Liver (tissue), 8 donors: ENCODE measurements at regions not wholly inside any gene's neighbourhood (a gene's known extent, or its start where the extent isn't known, plus 50 kb on each side); places are given as distances from the start of the nearest gene placed in this dataset.

ENCODE experiments used
- DNase-seq: peaks from one replicate; pipeline ENCODE4 v3.0.0-alpha.2; 2017; ENCODE audit warnings: low spot score
- H3K27ac ChIP-seq, 2 donors: one replicate each; pipeline ENCODE4 v1.7.0; 2013; ENCODE audit warnings: inconsistent platforms in 2 of 2, low read length in 2 of 2, control low read depth in 1 of 2, low read depth in 1 of 2, mild to moderate bottlenecking in 1 of 2
- H3K27me3 ChIP-seq, 4 donors: one replicate each; pipeline versions ENCODE4 v1.6.1 to v1.7.0; 2013; ENCODE audit warnings: low read length in 3 of 4, inconsistent platforms in 1 of 4, mild to moderate bottlenecking in 1 of 4, moderate library complexity in 1 of 4; ENCODE audit not compliant: control insufficient read depth in 4 of 4, insufficient read depth in 4 of 4
- H3K36me3 ChIP-seq, 4 donors: one replicate each; pipeline versions ENCODE4 v1.6.1 to v1.7.0; 2013; ENCODE audit warnings: low read length in 3 of 4, mild to moderate bottlenecking in 3 of 4, low read depth in 1 of 4, moderate library complexity in 1 of 4; ENCODE audit not compliant: control insufficient read depth in 4 of 4, insufficient read depth in 3 of 4
- H3K4me1 ChIP-seq, 4 donors: one replicate each; pipeline versions ENCODE4 v1.6.1 to v1.7.0; 2013; ENCODE audit warnings: low read length in 3 of 4, mild to moderate bottlenecking in 3 of 4, moderate library complexity in 1 of 4; ENCODE audit not compliant: control insufficient read depth in 4 of 4, insufficient read depth in 4 of 4
- H3K4me3 ChIP-seq, 3 donors: one replicate each; pipeline versions ENCODE4 v1.6.1 to v1.7.0; 2013; ENCODE audit warnings: low read length in 3 of 3, control low read depth in 1 of 3, low read depth in 1 of 3, mild to moderate bottlenecking in 1 of 3
- H3K9ac ChIP-seq, 2 donors: one replicate each; pipeline ENCODE4 v1.7.0; 2013; ENCODE audit warnings: low read length in 2 of 2, mild to moderate bottlenecking in 2 of 2, moderate library complexity in 2 of 2, control low read depth in 1 of 2, low read depth in 1 of 2
- H3K9me3 ChIP-seq, 4 donors: one replicate each; pipeline versions ENCODE4 v1.6.1 to v1.7.0; 2013; ENCODE audit warnings: low read length in 3 of 4; ENCODE audit not compliant: control insufficient read depth in 4 of 4
- ATF3 ChIP-seq: IDR thresholded peaks from 2 replicates; pipeline ENCODE4 v1.6.1; 2016; ENCODE audit warnings: antibody characterized with exemption
- CTCF ChIP-seq: fragments of 150-350 bp; IDR thresholded peaks from 2 replicates; pipeline ENCODE4 v1.5.1; 2017; ENCODE audit warnings: improper control_type of control experiment, low read depth, low read length; ENCODE audit not compliant: missing input control
- EGR1 ChIP-seq, 2 donors: IDR thresholded peaks; 2 replicates each; pipeline ENCODE4 v1.6.1; 2016 to 2018; ENCODE audit warnings: antibody characterized with exemption in 2 of 2, low read depth in 2 of 2
- FOXA1 ChIP-seq: IDR thresholded peaks from 2 replicates; pipeline ENCODE4 v1.6.1; 2016; ENCODE audit warnings: antibody characterized with exemption
- FOXA2 ChIP-seq: IDR thresholded peaks from 2 replicates; pipeline ENCODE4 v1.6.1; 2016; ENCODE audit warnings: antibody characterized with exemption
- GABPA ChIP-seq, 2 donors: IDR thresholded peaks in 1 of 2; conservative IDR thresholded peaks in 1 of 2; 2 replicates each; pipeline ENCODE4 v1.6.1; 2016; ENCODE audit warnings: antibody characterized with exemption in 2 of 2, mild to moderate bottlenecking in 1 of 2, moderate library complexity in 1 of 2
- HNF4A ChIP-seq, 2 donors: conservative IDR thresholded peaks; 2 replicates each; pipeline ENCODE4 v1.6.1; 2016; ENCODE audit warnings: antibody characterized with exemption in 2 of 2, mild to moderate bottlenecking in 2 of 2
- HNF4G ChIP-seq: IDR thresholded peaks from 2 replicates; pipeline ENCODE4 v1.6.1; 2016; ENCODE audit warnings: antibody characterized with exemption
- JUND ChIP-seq, 2 donors: IDR thresholded peaks; 2 replicates each; pipeline ENCODE4 v1.6.1; 2016; ENCODE audit warnings: antibody characterized with exemption in 2 of 2
- MAX ChIP-seq: IDR thresholded peaks from 2 replicates; pipeline ENCODE4 v1.6.1; 2016; ENCODE audit warnings: antibody characterized with exemption
- NR2F2 ChIP-seq: IDR thresholded peaks from 2 replicates; pipeline ENCODE4 v1.6.1; 2016; ENCODE audit warnings: antibody characterized with exemption
- RAD21 ChIP-seq, 2 donors: IDR thresholded peaks; 2 replicates each; pipeline ENCODE4 v1.6.1; 2016; ENCODE audit warnings: antibody characterized with exemption in 2 of 2, mild to moderate bottlenecking in 2 of 2
- REST ChIP-seq: IDR thresholded peaks from 2 replicates; pipeline ENCODE4 v1.6.1; 2016; ENCODE audit warnings: antibody characterized with exemption, mild to moderate bottlenecking
- RXRA ChIP-seq, 2 donors: IDR thresholded peaks; 2 replicates each; pipeline ENCODE4 v1.6.1; 2017 to 2018; ENCODE audit warnings: antibody characterized with exemption in 2 of 2, mild to moderate bottlenecking in 1 of 2
- SP1 ChIP-seq: IDR thresholded peaks from 2 replicates; pipeline ENCODE4 v1.6.1; 2018; ENCODE audit warnings: antibody characterized with exemption, mild to moderate bottlenecking
- TAF1 ChIP-seq: conservative IDR thresholded peaks from 2 replicates; pipeline ENCODE4 v1.6.1; 2016; ENCODE audit warnings: antibody characterized with exemption, mild to moderate bottlenecking
- YY1 ChIP-seq: IDR thresholded peaks from 2 replicates; pipeline ENCODE4 v1.6.1; 2016; ENCODE audit warnings: antibody characterized with exemption, mild to moderate bottlenecking
- ZBTB33 ChIP-seq: IDR thresholded peaks from 2 replicates; pipeline ENCODE4 v1.6.1; 2016; ENCODE audit warnings: antibody characterized with exemption
- WGBS: extraction: QIAGEN DNeasy Blood & Tissue Kit; methylation state at CpG from one replicate; pipeline ENCODE4 v1.1.7; 2013; 5-methylcytosine and 5-hydroxymethylcytosine counted together
- donor health status: healthy.
- donor health status: healthy.
- donor health status: healthy.
- donor health status: healthy.
- donor health status: healthy.

GRCh38 chr9:99682870-99683269 is 138.8 kb upstream of the NR4A3 start:
- Histone ChIP-seq H3K9me3 (no peaks in the 10 kb centered on the region), H3K4me1 (peaks cover 0 to 3% (median 1%) of the 10 kb centered on the region in 4 donors), H3K9ac (no peak overlapping the region), H3K27me3 (no peaks in the 10 kb centered on the region), H3K27ac (no peak overlapping the region), H3K36me3 (no peaks in the 10 kb centered on the region), H3K4me3 (no peak overlapping the region)
- WGBS, result 77% methylated on average over 2 of the region's 2 CpGs
- TF ChIP-seq ATF3, result no peak
- no peak for TF ChIP-seq HNF4G
- no peak for TF ChIP-seq HNF4A (conservative IDR thresholded peaks at IDR 0.05)
- no peak for TF ChIP-seq FOXA1
- no peak for TF ChIP-seq SP1
- no peak for DNase-seq

GRCh38 chr9:99690573-99690972 is 131.1 kb upstream of the NR4A3 start:
- Histone ChIP-seq H3K9me3 (no peaks in the 10 kb centered on the region), H3K9ac (no peak overlapping the region), H3K4me1 (peaks cover 0 to 7% (median 0%) of the 10 kb centered on the region in 4 donors), H3K27ac (no peak overlapping the region), H3K27me3 (no peaks in the 10 kb centered on the region), H3K4me3 (no peak overlapping the region), H3K36me3 (no peaks in the 10 kb centered on the region)
- 79% methylated on average over 4 of the region's 4 CpGs for WGBS
- no peak for DNase-seq
- TF ChIP-seq JUND (IDR thresholded peaks at IDR 0.05) (no peak), GABPA (IDR thresholded peaks at IDR 0.05 in 1 of 2, conservative IDR thresholded peaks at IDR 0.05 in 1 of 2) (no peak), HNF4G (no peak), YY1 (no peak), RXRA (IDR thresholded peaks at IDR 0.05) (no peak), RAD21 (IDR thresholded peaks at IDR 0.05) (no peak), FOXA1 (no peak), SP1 (no peak), CTCF (no peak), EGR1 (IDR thresholded peaks at IDR 0.05; ENCODE audit: low read depth in 2 of 2) (no peak), FOXA2 (no peak), REST (no peak), MAX (no peak), ATF3 (no peak), ZBTB33 (no peak), NR2F2 (no peak), TAF1 (no peak), HNF4A (conservative IDR thresholded peaks at IDR 0.05) (no peak)
